ENCODE measurements at regions not wholly inside any gene's neighbourhood (a gene's known extent, or its start where the extent isn't known, plus 50 kb on each side); places are given as distances from the start of the nearest gene placed in this dataset.

GRCh38 chr6:109315341-109316110 is 66.7 kb downstream of the CD164 start:
- DNase-seq, result no peak

GRCh38 chr6:109314313-109314712 is 68.0 kb downstream of the CD164 start:
- DNase-seq, result no peak

- DNase-seq, result no peak
Observed at GRCh38 chr6:109313139-109313538, 69.1 kb downstream of the CD164 start.

GRCh38 chr6:109311471-109311870 is 70.8 kb downstream of the CD164 start:
- DNase-seq, result no peak

GRCh38 chr6:109309917-109310316 is 72.3 kb downstream of the CD164 start:
- DNase-seq, result no peak

- DNase-seq, result no peak
Observed at GRCh38 chr6:109308018-109308492, 74.2 kb downstream of the CD164 start.

- no peak for DNase-seq
Observed at GRCh38 chr6:109306733-109307132, 75.5 kb downstream of the CD164 start.

GRCh38 chr6:109305028-109305427 is 77.2 kb downstream of the CD164 start:
- DNase-seq, result no peak

GRCh38 chr6:109304284-109305015 is 77.8 kb downstream of the CD164 start:
- DNase-seq, result no peak

- no peak for DNase-seq
Observed at GRCh38 chr6:109303640-109304283, 78.5 kb downstream of the CD164 start.

GRCh38 chr6:109303164-109303563 is 79.1 kb downstream of the CD164 start:
- no peak for DNase-seq

- DNase-seq, result no peak
Observed at GRCh38 chr6:109302176-109302575, 80.1 kb downstream of the CD164 start.

GRCh38 chr6:109301418-109301817 is 80.8 kb downstream of the CD164 start:
- DNase-seq, result no peak

GRCh38 chr6:109300874-109301273 is 81.4 kb downstream of the CD164 start:
- no peak for DNase-seq

- DNase-seq, result no peak
Observed at GRCh38 chr6:109299776-109300564, 82.3 kb downstream of the CD164 start.

- DNase-seq, result no peak
Observed at GRCh38 chr6:109299265-109299607, 83.0 kb downstream of the CD164 start.

GRCh38 chr6:109298605-109299264 is 83.5 kb downstream of the CD164 start:
- no peak for DNase-seq

- no peak for DNase-seq
Observed at GRCh38 chr6:109297406-109298110, 84.7 kb downstream of the CD164 start.

- no peak for DNase-seq
Observed at GRCh38 chr6:109296971-109297372, 85.3 kb downstream of the CD164 start.

- DNase-seq, result no peak
Observed at GRCh38 chr6:109296452-109296851, 85.8 kb downstream of the CD164 start.

GRCh38 chr6:109295774-109296156 is 86.5 kb downstream of the CD164 start:
- DNase-seq, result no peak
